Psoas muscle (tissue), 7 donors: ENCODE measurements at regions not wholly inside any gene's neighbourhood (a gene's known extent, or its start where the extent isn't known, plus 50 kb on each side); places are given as distances from the start of the nearest gene placed in this dataset.

ENCODE experiments used
- ATAC-seq, 4 donors: fragments of 200-7000 bp; cut with Tn5 transposase; one replicate each; pipeline ENCODE4 v1.9.1; 2020; ENCODE audit warnings: moderate library complexity in 3 of 4, mild to moderate bottlenecking in 2 of 4
- DNase-seq, 2 donors: peaks; one replicate each; pipeline ENCODE4 v3.0.0-alpha.2; 2020
- H3K27ac ChIP-seq: fragments of 200-600 bp; one replicate; pipeline ENCODE4 v1.8.0; 2022
- H3K27me3 ChIP-seq, 3 donors: fragments of 200-600 bp in 1 of 3; one replicate each; pipeline versions ENCODE4 v1.6.1 to v1.8.0; 2013 to 2022; ENCODE audit warnings: low read length in 2 of 3, mild to moderate bottlenecking in 2 of 3, moderate library complexity in 1 of 3; ENCODE audit not compliant: insufficient read depth in 3 of 3
- H3K36me3 ChIP-seq, 2 donors: fragments of 200-600 bp in 1 of 2; one replicate each; pipeline versions ENCODE4 v1.6.1 to v1.8.0; 2013 to 2022; ENCODE audit warnings: low read depth in 1 of 2, mild to moderate bottlenecking in 1 of 2, moderate library complexity in 1 of 2; ENCODE audit not compliant: insufficient read depth in 1 of 2
- H3K4me1 ChIP-seq: fragments of 200-600 bp; one replicate; pipeline ENCODE4 v1.8.0; 2022
- H3K4me3 ChIP-seq: fragments of 200-600 bp; one replicate; pipeline ENCODE4 v1.8.0; 2022; ENCODE audit warnings: mild to moderate bottlenecking
- H3K9me3 ChIP-seq: fragments of 200-600 bp; one replicate; pipeline ENCODE4 v1.8.0; 2022
- WGBS, 3 donors: extraction: QIAGEN DNeasy Blood & Tissue Kit; methylation state at CpG; one replicate each; pipeline versions ENCODE4 v1.1.6 to v1.1.7; 2013; 5-methylcytosine and 5-hydroxymethylcytosine counted together
- intact Hi-C, 2 donors: fragments of 100-400 bp; cut with DNase I; formaldehyde crosslinking; loops; one replicate each; pipeline versions ENCODE4 v1.11.0 to v1.14.2; 2022
- TF ChIP-seq, protein P1 (sequence below): fragments of 200-600 bp; IDR thresholded peaks from one replicate; pipeline ENCODE4 v1.8.0; 2022; ENCODE audit warnings: antibody characterized with exemption
- donor health status: healthy with polysubstance abuse.
- donor health status: DM: no; HTN: no; CAD: no; lungs with moderate emphysema.
- donor health status: Bipolar disorder and iron deficiency.
- donor health status: healthy.
- donor health status: DM: yes; HTN: yes; CAD: no.
- donor health status: DM: no; HTN: no; CAD: no.
- donor health status: DM: yes; HTN: yes; CAD: no.

DNA sequence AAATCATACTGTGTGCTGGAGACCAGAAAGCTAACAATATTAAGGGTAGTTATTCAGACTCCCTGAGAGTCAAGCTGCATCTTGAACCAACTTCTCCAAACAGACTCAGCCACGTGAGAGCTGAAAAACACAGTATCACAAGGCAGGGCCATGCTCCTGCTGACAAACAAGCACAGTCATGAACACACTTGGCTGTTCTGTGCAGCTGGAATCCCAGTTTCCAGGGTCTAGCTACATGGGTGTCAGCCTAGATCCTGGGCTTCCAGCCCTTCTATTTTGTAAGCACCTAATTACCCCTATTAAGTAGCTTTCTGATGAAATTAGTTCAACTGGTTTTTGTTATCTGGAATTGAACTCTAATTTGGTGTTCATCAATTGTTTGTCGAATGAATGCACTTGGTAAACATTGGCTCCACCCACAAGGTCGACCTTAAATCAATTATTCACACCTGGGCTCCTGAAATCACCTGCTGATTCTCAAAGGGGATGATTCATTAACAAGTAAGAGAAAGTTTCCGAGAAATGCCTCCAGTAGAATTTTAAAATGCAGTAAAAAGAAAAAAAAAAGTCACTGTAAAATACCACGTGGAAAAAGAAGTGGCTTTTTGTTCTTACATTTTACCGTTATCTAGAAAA is 179.3 kb downstream of the ZC3H11B start:
- 75 to 81% (median 76%) methylated on average over 6 of the region's 6 CpGs for WGBS, 3 donors
- H3K27me3 ChIP-seq: no peaks in the 10 kb centered on the region
- intact Hi-C loops: no loop called here
- H3K4me3 ChIP-seq: no peak overlapping the region
- peaks cover 11% of the 10 kb centered on the region for H3K4me1 ChIP-seq
- DNase-seq (no peak), ATAC-seq (no peak)
- H3K36me3 ChIP-seq: no peaks in the 10 kb centered on the region
- H3K9me3 ChIP-seq: no peaks in the 10 kb centered on the region
- TF ChIP-seq, protein P1, sequence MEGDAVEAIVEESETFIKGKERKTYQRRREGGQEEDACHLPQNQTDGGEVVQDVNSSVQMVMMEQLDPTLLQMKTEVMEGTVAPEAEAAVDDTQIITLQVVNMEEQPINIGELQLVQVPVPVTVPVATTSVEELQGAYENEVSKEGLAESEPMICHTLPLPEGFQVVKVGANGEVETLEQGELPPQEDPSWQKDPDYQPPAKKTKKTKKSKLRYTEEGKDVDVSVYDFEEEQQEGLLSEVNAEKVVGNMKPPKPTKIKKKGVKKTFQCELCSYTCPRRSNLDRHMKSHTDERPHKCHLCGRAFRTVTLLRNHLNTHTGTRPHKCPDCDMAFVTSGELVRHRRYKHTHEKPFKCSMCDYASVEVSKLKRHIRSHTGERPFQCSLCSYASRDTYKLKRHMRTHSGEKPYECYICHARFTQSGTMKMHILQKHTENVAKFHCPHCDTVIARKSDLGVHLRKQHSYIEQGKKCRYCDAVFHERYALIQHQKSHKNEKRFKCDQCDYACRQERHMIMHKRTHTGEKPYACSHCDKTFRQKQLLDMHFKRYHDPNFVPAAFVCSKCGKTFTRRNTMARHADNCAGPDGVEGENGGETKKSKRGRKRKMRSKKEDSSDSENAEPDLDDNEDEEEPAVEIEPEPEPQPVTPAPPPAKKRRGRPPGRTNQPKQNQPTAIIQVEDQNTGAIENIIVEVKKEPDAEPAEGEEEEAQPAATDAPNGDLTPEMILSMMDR: no peak
- no peak overlapping the region for H3K27ac ChIP-seq

GRCh38 chr1:219433001-219433400 is 179.9 kb downstream of the ZC3H11B start:
- ATAC-seq (no peak), DNase-seq (no peak)
- H3K27ac ChIP-seq: no peak overlapping the region

DNA sequence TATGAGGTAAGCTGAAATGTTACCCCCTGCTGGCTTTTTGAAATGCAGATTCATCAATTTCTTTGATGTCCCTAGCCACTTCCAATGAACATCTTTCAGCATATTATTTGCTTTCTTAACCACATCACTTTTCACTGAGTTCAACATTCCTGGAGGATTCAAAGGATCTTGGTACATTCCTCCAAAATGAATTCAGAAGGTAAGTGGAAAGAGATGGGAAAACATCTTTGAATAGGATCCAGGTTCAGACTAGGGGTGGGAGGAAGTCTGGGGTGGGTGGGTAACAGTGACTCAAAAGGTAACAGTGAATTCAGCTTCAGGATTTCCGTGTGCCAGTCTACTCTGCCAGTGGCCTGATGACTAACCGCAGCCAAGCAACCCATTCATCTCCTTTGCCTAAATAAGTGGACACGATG is 180.7 kb downstream of the ZC3H11B start:
- TF ChIP-seq, protein P1: no peak
- Histone ChIP-seq H3K36me3 (no peaks in the 10 kb centered on the region), H3K4me3 (no peak overlapping the region), H3K9me3 (no peaks in the 10 kb centered on the region), H3K27ac (no peak overlapping the region), H3K27me3 (no peaks in the 10 kb centered on the region), H3K4me1 (peaks cover 11% of the 10 kb centered on the region)
- intact Hi-C loops: no loop called here
- DNase-seq (no peak), ATAC-seq (no peak)
- 80 to 89% (median 82%) methylated on average over 3 of the region's 3 CpGs for WGBS, 3 donors

More at GRCh38 chr1:219433001-219433400, 179.9 kb downstream of the ZC3H11B start:
- intact Hi-C loops: no loop called here
- Histone ChIP-seq H3K9me3 (no peaks in the 10 kb centered on the region), H3K4me3 (no peak overlapping the region), H3K27me3 (no peaks in the 10 kb centered on the region), H3K4me1 (peaks cover 11% of the 10 kb centered on the region), H3K36me3 (no peaks in the 10 kb centered on the region)
- 42 to 63% (median 47%) methylated on average over 5 of the region's 5 CpGs for WGBS, 3 donors
- TF ChIP-seq, protein P1: no peak

DNA sequence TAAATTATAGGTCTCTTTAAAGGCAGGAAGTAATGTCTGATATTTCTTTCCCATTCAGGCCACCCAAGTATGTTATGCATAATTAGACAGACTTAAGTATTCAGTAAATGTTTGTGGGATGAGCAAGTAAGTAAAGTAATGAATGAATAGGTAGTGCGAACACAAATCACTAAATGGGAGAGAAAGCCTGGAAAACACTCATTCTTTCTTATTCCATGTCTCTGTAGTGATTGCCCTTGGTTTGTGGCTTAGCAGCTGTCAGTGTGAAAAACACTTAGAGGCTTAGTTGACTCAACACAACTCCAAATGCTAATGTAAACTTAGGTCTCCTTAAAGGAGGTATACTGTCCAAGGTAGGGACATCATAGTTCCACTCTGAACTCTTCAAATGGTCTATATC is 182.5 kb downstream of the ZC3H11B start:
- H3K9me3 ChIP-seq: no peaks in the 10 kb centered on the region
- DNase-seq (no peak), ATAC-seq (no peak)
- no peaks in the 10 kb centered on the region for H3K27me3 ChIP-seq
- no peak overlapping the region for H3K27ac ChIP-seq
- no peaks in the 10 kb centered on the region for H3K36me3 ChIP-seq
- intact Hi-C loops: no loop called here
- peaks cover 10% of the 10 kb centered on the region for H3K4me1 ChIP-seq
- TF ChIP-seq, protein P1: no peak
- no peak overlapping the region for H3K4me3 ChIP-seq
- 97 to 100% (median 99%) methylated on average over 1 of the region's 1 CpG for WGBS, 3 donors

DNA sequence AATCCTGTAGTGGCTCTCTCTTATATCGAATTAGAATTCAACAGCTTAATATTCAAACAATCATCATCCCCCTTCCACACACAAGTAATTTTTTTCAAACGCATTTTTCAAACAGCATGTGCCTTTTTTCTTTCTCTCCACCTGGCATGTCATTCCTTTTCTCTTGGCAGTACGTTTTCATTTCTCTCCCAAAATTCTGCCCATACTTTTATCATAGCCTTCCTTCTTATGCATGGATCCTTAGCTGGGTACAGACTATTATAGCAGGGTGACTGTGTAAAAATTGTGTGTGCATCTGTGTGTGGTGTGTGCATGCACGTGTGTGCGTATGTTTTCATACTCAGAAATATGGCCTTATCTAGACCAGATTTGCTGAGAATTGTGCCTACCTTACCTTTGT is 184.3 kb downstream of the ZC3H11B start:
- no peaks in the 10 kb centered on the region for H3K36me3 ChIP-seq
- H3K27me3 ChIP-seq: no peaks in the 10 kb centered on the region
- intact Hi-C loops: no loop called here
- H3K4me3 ChIP-seq: no peak overlapping the region
- TF ChIP-seq, protein P1: no peak
- DNase-seq: no peak
- no peaks in the 10 kb centered on the region for H3K4me1 ChIP-seq
- no peak for ATAC-seq
- H3K9me3 ChIP-seq: no peaks in the 10 kb centered on the region
- no peak overlapping the region for H3K27ac ChIP-seq
- WGBS, 3 donors: 56 to 76% (median 70%) methylated on average over 5 of the region's 5 CpGs
